ENCODE measurements at regions not wholly inside any gene's neighbourhood (a gene's known extent, or its start where the extent isn't known, plus 50 kb on each side); places are given as distances from the start of the nearest gene placed in this dataset.

DNA sequence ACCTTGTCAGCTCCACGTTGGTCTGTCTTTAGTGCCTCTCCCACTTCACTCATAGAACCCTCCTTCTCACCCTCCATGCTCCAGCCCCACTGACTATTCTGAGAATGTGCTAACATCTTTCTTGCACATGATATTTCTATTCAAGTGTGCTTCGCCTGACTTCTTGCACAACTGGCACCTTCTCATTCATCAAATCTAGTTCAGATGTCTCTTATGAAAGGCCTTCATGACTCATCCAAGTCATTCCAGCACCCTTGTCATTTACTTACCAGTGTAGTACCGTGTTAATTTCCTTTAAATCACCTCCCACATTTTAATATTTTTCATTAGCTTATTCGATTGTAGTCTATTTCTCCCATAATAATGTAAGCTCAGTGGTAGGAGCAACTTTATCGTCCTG, 197.8 kb upstream of the PIRT start:
- TF ChIP-seq ZBTB7A (IDR thresholded peaks at IDR 0.05; ENCODE audit: low read depth) (no peak), CEBPB (IDR thresholded peaks at IDR 0.05) (no peak), TEAD4 (IDR thresholded peaks at IDR 0.05) (no peak), YY1 (IDR thresholded peaks at IDR 0.05; ENCODE audit: low read depth) (no peak), TAF1 (IDR thresholded peaks at IDR 0.05; ENCODE audit: low read depth) (no peak), NFIC (IDR thresholded peaks at IDR 0.05) (no peak), TCF12 (IDR thresholded peaks at IDR 0.05; ENCODE audit: low read depth) (no peak), FOXM1 (IDR thresholded peaks at IDR 0.05; ENCODE audit: borderline replicate concordance, low read depth) (no peak), CREB1 (IDR thresholded peaks at IDR 0.05; ENCODE audit: low read depth) (no peak), RAD21 (IDR thresholded peaks at IDR 0.05; ENCODE audit: low read depth) (no peak)
- TF ChIP-seq, protein P1, sequence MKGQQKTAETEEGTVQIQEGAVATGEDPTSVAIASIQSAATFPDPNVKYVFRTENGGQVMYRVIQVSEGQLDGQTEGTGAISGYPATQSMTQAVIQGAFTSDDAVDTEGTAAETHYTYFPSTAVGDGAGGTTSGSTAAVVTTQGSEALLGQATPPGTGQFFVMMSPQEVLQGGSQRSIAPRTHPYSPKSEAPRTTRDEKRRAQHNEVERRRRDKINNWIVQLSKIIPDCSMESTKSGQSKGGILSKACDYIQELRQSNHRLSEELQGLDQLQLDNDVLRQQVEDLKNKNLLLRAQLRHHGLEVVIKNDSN (IDR thresholded peaks at IDR 0.05) = no peak
- TF ChIP-seq, protein P2, sequence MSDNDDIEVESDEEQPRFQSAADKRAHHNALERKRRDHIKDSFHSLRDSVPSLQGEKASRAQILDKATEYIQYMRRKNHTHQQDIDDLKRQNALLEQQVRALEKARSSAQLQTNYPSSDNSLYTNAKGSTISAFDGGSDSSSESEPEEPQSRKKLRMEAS (IDR thresholded peaks at IDR 0.05) = no peak
- TF ChIP-seq, protein P3, sequence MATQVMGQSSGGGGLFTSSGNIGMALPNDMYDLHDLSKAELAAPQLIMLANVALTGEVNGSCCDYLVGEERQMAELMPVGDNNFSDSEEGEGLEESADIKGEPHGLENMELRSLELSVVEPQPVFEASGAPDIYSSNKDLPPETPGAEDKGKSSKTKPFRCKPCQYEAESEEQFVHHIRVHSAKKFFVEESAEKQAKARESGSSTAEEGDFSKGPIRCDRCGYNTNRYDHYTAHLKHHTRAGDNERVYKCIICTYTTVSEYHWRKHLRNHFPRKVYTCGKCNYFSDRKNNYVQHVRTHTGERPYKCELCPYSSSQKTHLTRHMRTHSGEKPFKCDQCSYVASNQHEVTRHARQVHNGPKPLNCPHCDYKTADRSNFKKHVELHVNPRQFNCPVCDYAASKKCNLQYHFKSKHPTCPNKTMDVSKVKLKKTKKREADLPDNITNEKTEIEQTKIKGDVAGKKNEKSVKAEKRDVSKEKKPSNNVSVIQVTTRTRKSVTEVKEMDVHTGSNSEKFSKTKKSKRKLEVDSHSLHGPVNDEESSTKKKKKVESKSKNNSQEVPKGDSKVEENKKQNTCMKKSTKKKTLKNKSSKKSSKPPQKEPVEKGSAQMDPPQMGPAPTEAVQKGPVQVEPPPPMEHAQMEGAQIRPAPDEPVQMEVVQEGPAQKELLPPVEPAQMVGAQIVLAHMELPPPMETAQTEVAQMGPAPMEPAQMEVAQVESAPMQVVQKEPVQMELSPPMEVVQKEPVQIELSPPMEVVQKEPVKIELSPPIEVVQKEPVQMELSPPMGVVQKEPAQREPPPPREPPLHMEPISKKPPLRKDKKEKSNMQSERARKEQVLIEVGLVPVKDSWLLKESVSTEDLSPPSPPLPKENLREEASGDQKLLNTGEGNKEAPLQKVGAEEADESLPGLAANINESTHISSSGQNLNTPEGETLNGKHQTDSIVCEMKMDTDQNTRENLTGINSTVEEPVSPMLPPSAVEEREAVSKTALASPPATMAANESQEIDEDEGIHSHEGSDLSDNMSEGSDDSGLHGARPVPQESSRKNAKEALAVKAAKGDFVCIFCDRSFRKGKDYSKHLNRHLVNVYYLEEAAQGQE (IDR thresholded peaks at IDR 0.05; ENCODE audit: low read depth) = no peak

DNA sequence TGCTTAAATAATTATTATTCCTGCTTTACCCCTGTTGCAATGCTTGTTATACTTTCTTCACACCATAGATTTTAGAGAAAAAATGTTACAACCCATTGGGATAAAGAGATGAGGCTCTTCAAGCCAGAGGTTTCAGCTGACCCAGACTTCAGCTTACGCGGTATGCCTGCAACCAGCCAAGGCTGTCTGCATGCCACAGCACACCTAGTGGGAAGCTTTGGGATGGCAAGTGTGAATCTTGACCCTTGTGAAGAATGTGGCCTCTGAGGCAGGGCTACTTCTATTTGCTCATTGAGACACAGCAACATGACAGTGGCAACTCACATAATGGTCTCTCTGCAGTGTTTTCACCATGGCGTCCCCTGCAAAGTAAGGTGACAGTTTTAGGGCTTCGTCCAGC, 193.9 kb upstream of the PIRT start:
- TF ChIP-seq, protein P1 (IDR thresholded peaks at IDR 0.05) = no peak
- TF ChIP-seq YY1 (IDR thresholded peaks at IDR 0.05; ENCODE audit: low read depth) = no peak
- TF ChIP-seq TAF1 (IDR thresholded peaks at IDR 0.05; ENCODE audit: low read depth) = no peak
- TF ChIP-seq, protein P3 (IDR thresholded peaks at IDR 0.05; ENCODE audit: low read depth) = no peak
- TF ChIP-seq CEBPB (IDR thresholded peaks at IDR 0.05) = no peak
- TF ChIP-seq NFIC (IDR thresholded peaks at IDR 0.05) = no peak
- no peak for TF ChIP-seq FOXM1 (IDR thresholded peaks at IDR 0.05; ENCODE audit: borderline replicate concordance, low read depth)

DNA sequence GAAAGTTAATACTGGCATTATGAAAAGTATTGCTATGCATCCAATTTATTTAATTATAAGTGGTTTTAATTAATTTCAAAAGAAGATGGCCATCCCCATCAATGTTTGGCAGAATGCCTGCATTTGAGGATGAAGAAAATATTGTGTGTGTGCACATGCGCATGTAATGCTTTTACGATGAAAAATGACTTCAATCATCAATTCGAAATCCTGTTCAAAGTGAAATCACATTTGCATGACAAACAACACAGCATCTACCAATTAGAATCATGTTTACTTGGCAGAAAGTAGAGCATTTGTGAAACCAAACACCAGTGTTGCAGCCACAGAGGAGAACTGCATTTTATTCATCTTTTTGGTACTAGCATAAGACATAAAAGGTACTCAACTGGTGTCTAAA, 191.9 kb upstream of the PIRT start:
- TF ChIP-seq ZBTB7A (IDR thresholded peaks at IDR 0.05; ENCODE audit: low read depth) = no peak
- no peak for TF ChIP-seq YY1 (IDR thresholded peaks at IDR 0.05; ENCODE audit: low read depth)
- no peak for TF ChIP-seq CREB1 (IDR thresholded peaks at IDR 0.05; ENCODE audit: low read depth)
- TF ChIP-seq NFIC (IDR thresholded peaks at IDR 0.05) = no peak
- TF ChIP-seq RAD21 (IDR thresholded peaks at IDR 0.05; ENCODE audit: low read depth) = no peak
- TF ChIP-seq FOXM1 (IDR thresholded peaks at IDR 0.05; ENCODE audit: borderline replicate concordance, low read depth) = no peak
- TF ChIP-seq EP300 (IDR thresholded peaks at IDR 0.05; ENCODE audit: borderline replicate concordance) = no peak
- no peak for TF ChIP-seq TCF12 (IDR thresholded peaks at IDR 0.05; ENCODE audit: low read depth)
- no peak for TF ChIP-seq CEBPB (IDR thresholded peaks at IDR 0.05)
- TF ChIP-seq TAF1 (IDR thresholded peaks at IDR 0.05; ENCODE audit: low read depth) = no peak
- TF ChIP-seq EGR1 (IDR thresholded peaks at IDR 0.05) = no peak
- TF ChIP-seq, protein P2 (IDR thresholded peaks at IDR 0.05) = no peak
- TF ChIP-seq, protein P3 (IDR thresholded peaks at IDR 0.05; ENCODE audit: low read depth) = no peak
- no peak for TF ChIP-seq TEAD4 (IDR thresholded peaks at IDR 0.05)
- TF ChIP-seq, protein P1 (IDR thresholded peaks at IDR 0.05) = no peak

DNA sequence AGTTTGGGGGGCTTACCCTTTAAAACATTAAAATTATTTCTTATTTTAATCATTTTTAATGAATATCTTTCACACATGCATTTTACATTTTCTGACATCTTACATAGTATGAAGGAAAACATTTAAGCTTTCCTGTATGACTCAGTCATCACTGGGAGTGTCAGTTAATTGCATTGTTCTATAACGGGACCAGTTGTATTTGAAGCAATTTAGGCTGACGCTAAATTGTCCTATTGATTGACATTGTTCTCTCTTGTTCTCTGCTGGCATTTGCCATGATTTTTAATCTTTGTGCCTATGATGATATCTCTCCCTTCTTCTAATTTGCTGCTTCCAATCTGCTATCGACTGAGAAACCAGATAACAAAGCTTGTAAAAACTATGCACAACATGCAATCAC, 190.5 kb upstream of the PIRT start:
- no peak for TF ChIP-seq TEAD4 (IDR thresholded peaks at IDR 0.05)
- TF ChIP-seq, protein P3 (IDR thresholded peaks at IDR 0.05; ENCODE audit: low read depth) = no peak
- TF ChIP-seq TCF12 (IDR thresholded peaks at IDR 0.05; ENCODE audit: low read depth) = no peak
- no peak for TF ChIP-seq EGR1 (IDR thresholded peaks at IDR 0.05)
- no peak for TF ChIP-seq CEBPB (IDR thresholded peaks at IDR 0.05)
- no peak for TF ChIP-seq TAF1 (IDR thresholded peaks at IDR 0.05; ENCODE audit: low read depth)
- TF ChIP-seq, protein P2 (IDR thresholded peaks at IDR 0.05) = no peak
- no peak for TF ChIP-seq YY1 (IDR thresholded peaks at IDR 0.05; ENCODE audit: low read depth)
- no peak for TF ChIP-seq CREB1 (IDR thresholded peaks at IDR 0.05; ENCODE audit: low read depth)
- TF ChIP-seq RAD21 (IDR thresholded peaks at IDR 0.05; ENCODE audit: low read depth) = no peak
- no peak for TF ChIP-seq NFIC (IDR thresholded peaks at IDR 0.05)
- no peak for TF ChIP-seq FOXM1 (IDR thresholded peaks at IDR 0.05; ENCODE audit: borderline replicate concordance, low read depth)
- TF ChIP-seq, protein P1 (IDR thresholded peaks at IDR 0.05) = no peak
- no peak for TF ChIP-seq EP300 (IDR thresholded peaks at IDR 0.05; ENCODE audit: borderline replicate concordance)
- no peak for TF ChIP-seq ZBTB7A (IDR thresholded peaks at IDR 0.05; ENCODE audit: low read depth)
